H1 (cell line): ENCODE measurements at regions not wholly inside any gene's neighbourhood (a gene's known extent, or its start where the extent isn't known, plus 50 kb on each side); places are given as distances from the start of the nearest gene placed in this dataset.

Experiments
- CTCF ChIA-PET: fragments of 300-600 bp; sonication (Branson Sonifier 250); formaldehyde crosslinking; loops from one replicate; lab custom pipeline; 2021; ENCODE audit not compliant: partially characterized antibody; lab: Charles Lee
- POLR2A ChIA-PET: fragments of 300-600 bp; sonication (Branson Sonifier 250); formaldehyde crosslinking; loops from one replicate; lab custom pipeline; 2021; ENCODE audit warnings: inconsistent platforms; ENCODE audit not compliant: partially characterized antibody; lab: Charles Lee
- DNase-seq, 2 experiments: peaks; one replicate each; pipeline versions ENCODE4 v3.0.0 to v3.0.0-alpha.2; 2010 to 2022; ENCODE audit warnings: low spot score in 2 of 2, low read depth in 1 of 2, mixed read lengths in 1 of 2
- FAIRE-seq: peaks from 2 replicates; lab custom pipeline; 2011; peaks lifted over from hg19 to GRCh38; lab: Jason Lieb, UNC
- H2AFZ ChIP-seq: 2 replicates; pipeline ENCODE4 v1.8.1; 2012; ENCODE audit warnings: low read length, inconsistent platforms
- H2AK5ac ChIP-seq: 2 replicates; pipeline ENCODE4 v1.6.1; 2013; ENCODE audit warnings: low read depth, low read length
- H2BK120ac ChIP-seq: replicated peaks from 2 replicates; pipeline ENCODE3; 2013; ENCODE audit warnings: low read depth, low read length, inconsistent platforms
- H2BK12ac ChIP-seq: 2 replicates; pipeline ENCODE4 v1.6.1; 2013; ENCODE audit warnings: low read depth, low read length
- H2BK15ac ChIP-seq: 2 replicates; pipeline ENCODE4 v1.6.1; 2013; ENCODE audit warnings: low read length
- H2BK20ac ChIP-seq: 2 replicates; pipeline ENCODE4 v1.6.1; 2013; ENCODE audit warnings: low read length
- H2BK5ac ChIP-seq: 2 replicates; pipeline ENCODE4 v1.6.1; 2013; ENCODE audit warnings: low read depth, low read length
- H3K14ac ChIP-seq: 2 replicates; pipeline ENCODE4 v1.6.1; 2013; ENCODE audit warnings: inconsistent platforms; ENCODE audit not compliant: insufficient read length
- H3K18ac ChIP-seq: 2 replicates; pipeline ENCODE4 v1.6.1; 2013; ENCODE audit warnings: low read length; ENCODE audit errors: extremely low read depth
- H3K23ac ChIP-seq: 2 replicates; pipeline ENCODE4 v1.6.1; 2013; ENCODE audit warnings: inconsistent platforms; ENCODE audit not compliant: insufficient read length
- H3K23me2 ChIP-seq: 2 replicates; pipeline ENCODE4 v1.6.1; 2013; ENCODE audit warnings: low read depth, low read length
- H3K27ac ChIP-seq: 2 replicates; pipeline ENCODE4 v1.6.1; 2011; ENCODE audit warnings: low read depth, low read length, inconsistent platforms
- H3K27me3 ChIP-seq, 4 experiments: replicated peaks in 1 of 4; 1 replicate in 1 of 4; 2 replicates in 3 of 4; pipeline versions ENCODE4 v1.6.1 to v1.8.1; 2011 to 2013; ENCODE audit warnings: low read length in 3 of 4, mild to moderate bottlenecking in 3 of 4, inconsistent platforms in 2 of 4, mixed read lengths in 2 of 4, moderate library complexity in 1 of 4; ENCODE audit not compliant: control insufficient read depth in 3 of 4, insufficient read depth in 3 of 4; ENCODE audit errors: extremely low read depth in 1 of 4
- H3K36me3 ChIP-seq, 4 experiments: 2 replicates each; pipeline versions ENCODE4 v1.6.1 to v1.8.1; 2011 to 2013; ENCODE audit warnings: mild to moderate bottlenecking in 4 of 4, low read length in 3 of 4, moderate library complexity in 2 of 4, control low read depth in 1 of 4, inconsistent platforms in 1 of 4; ENCODE audit not compliant: insufficient read depth in 4 of 4, control insufficient read depth in 2 of 4
- H3K4ac ChIP-seq: replicated peaks from 2 replicates; pipeline ENCODE3; 2013; ENCODE audit warnings: low read length, low read depth, mixed read lengths, inconsistent platforms; ENCODE audit not compliant: insufficient read length
- H3K4me1 ChIP-seq, 4 experiments: replicated peaks in 1 of 4; 1 replicate in 1 of 4; 2 replicates in 3 of 4; pipeline versions ENCODE4 v1.6.1 to v1.8.1; 2011 to 2013; ENCODE audit warnings: low read length in 3 of 4, inconsistent platforms in 2 of 4, mixed read lengths in 1 of 4; ENCODE audit not compliant: insufficient read depth in 4 of 4, control insufficient read depth in 3 of 4
- H3K4me2 ChIP-seq, 2 experiments: 2 replicates each; pipeline versions ENCODE4 v1.6.1 to v1.8.1; 2011 to 2013; ENCODE audit warnings: low read depth in 2 of 2, low read length in 2 of 2, control low read depth in 1 of 2, inconsistent platforms in 1 of 2, mild to moderate bottlenecking in 1 of 2; ENCODE audit not compliant: insufficient read depth in 1 of 2
- H3K4me3 ChIP-seq, 4 experiments: fragments of 200-600, 300-600 bp in 1 of 4; sonication (generic), shearing (Covaris generic), sonication (Bioruptor Twin) in 1 of 4; 2 replicates each; pipeline versions ENCODE4 v1.5.1 to v1.8.1; 2011 to 2016; ENCODE audit warnings: low read length in 4 of 4, low read depth in 3 of 4, control low read depth in 2 of 4, inconsistent platforms in 2 of 4, mild to moderate bottlenecking in 2 of 4, mixed read lengths in 1 of 4, moderate library complexity in 1 of 4; ENCODE audit not compliant: insufficient read depth in 2 of 4; ENCODE audit errors: extremely low read depth in 1 of 4
- H3K56ac ChIP-seq: replicated peaks from 2 replicates; pipeline ENCODE3; 2013; ENCODE audit warnings: low read depth, mild to moderate bottlenecking, mixed read lengths, low read length, inconsistent platforms; ENCODE audit not compliant: insufficient read length
- H3K79me1 ChIP-seq: 2 replicates; pipeline ENCODE4 v1.6.1; 2013; ENCODE audit warnings: low read depth, low read length, control low read depth
- H3K79me2 ChIP-seq, 2 experiments: 2 replicates each; pipeline versions ENCODE4 v1.6.1 to v1.8.1; 2012 to 2013; ENCODE audit warnings: low read length in 2 of 2, mild to moderate bottlenecking in 2 of 2, inconsistent platforms in 1 of 2; ENCODE audit not compliant: insufficient read depth in 2 of 2, control insufficient read depth in 1 of 2
- H3K9ac ChIP-seq, 4 experiments: replicated peaks in 1 of 4; 1 replicate in 1 of 4; 2 replicates in 3 of 4; pipeline versions ENCODE4 v1.6.1 to v1.8.1; 2011 to 2013; ENCODE audit warnings: low read depth in 3 of 4, low read length in 3 of 4, control low read depth in 2 of 4, mild to moderate bottlenecking in 2 of 4, moderate library complexity in 2 of 4, inconsistent platforms in 1 of 4; ENCODE audit errors: extremely low read depth in 1 of 4
- H3K9me3 ChIP-seq, 2 experiments: 2 replicates each; pipeline versions ENCODE4 v1.6.1 to v1.8.1; 2012 to 2013; ENCODE audit warnings: mild to moderate bottlenecking in 2 of 2, moderate library complexity in 2 of 2, control low read depth in 1 of 2, inconsistent platforms in 1 of 2, low read depth in 1 of 2, low read length in 1 of 2, mixed read lengths in 1 of 2; ENCODE audit not compliant: insufficient read depth in 2 of 2
- H4K20me1 ChIP-seq, 2 experiments: replicated peaks in 1 of 2; 2 replicates each; pipeline versions ENCODE3 to v1.8.1; 2011 to 2013; ENCODE audit warnings: inconsistent platforms in 2 of 2, low read length in 2 of 2, mild to moderate bottlenecking in 1 of 2; ENCODE audit not compliant: insufficient read depth in 2 of 2, control insufficient read depth in 1 of 2
- H4K5ac ChIP-seq: 2 replicates; pipeline ENCODE4 v1.6.1; 2013; ENCODE audit warnings: low read length, low read depth, mixed read lengths, inconsistent platforms; ENCODE audit not compliant: insufficient read length
- H4K8ac ChIP-seq: 2 replicates; pipeline ENCODE4 v1.8.0; 2013; ENCODE audit warnings: mild to moderate bottlenecking, moderate library complexity, low read length, inconsistent platforms; ENCODE audit not compliant: insufficient read depth; ENCODE audit errors: extremely low read depth
- H4K91ac ChIP-seq: replicated peaks from 2 replicates; pipeline ENCODE3; 2013; ENCODE audit warnings: low read length, mixed read lengths, inconsistent platforms; ENCODE audit not compliant: insufficient read length
- BCL11A ChIP-seq, 2 experiments: IDR thresholded peaks; one replicate each; pipeline ENCODE4 v1.6.1; 2011; ENCODE audit warnings: low read depth in 2 of 2, low read length in 2 of 2, mild to moderate bottlenecking in 2 of 2
- BRCA1 ChIP-seq: IDR thresholded peaks from 2 replicates; pipeline ENCODE4 v1.6.1; 2012; ENCODE audit warnings: low read depth, low read length, improper control_type of control experiment
- CBX8 ChIP-seq: fragments of 300-800, 300-1000 bp; sonication (generic); IDR thresholded peaks from 2 replicates; pipeline ENCODE4 v1.7.1; 2016; ENCODE audit warnings: low read depth, low read length, borderline replicate concordance
- CHD1 ChIP-seq: IDR thresholded peaks from 2 replicates; pipeline ENCODE4 v1.6.1; 2012; ENCODE audit warnings: low read depth, low read length, improper control_type of control experiment
- EGR1 ChIP-seq: IDR thresholded peaks from 2 replicates; pipeline ENCODE4 v1.6.1; 2011; ENCODE audit warnings: low read depth, low read length, borderline replicate concordance
- GABPA ChIP-seq: IDR thresholded peaks from 2 replicates; pipeline ENCODE4 v1.6.1; 2011; ENCODE audit warnings: mild to moderate bottlenecking, low read length, moderate library complexity, borderline replicate concordance; ENCODE audit not compliant: insufficient read depth
- GTF2F1 ChIP-seq: IDR thresholded peaks from 2 replicates; pipeline ENCODE4 v1.6.1; 2012; ENCODE audit warnings: low read depth, low read length, improper control_type of control experiment, borderline replicate concordance
- KDM4A ChIP-seq: IDR thresholded peaks from one replicate; pipeline ENCODE4 v1.7.1; 2012; ENCODE audit warnings: low read depth, mild to moderate bottlenecking, moderate library complexity, low read length, inconsistent platforms; ENCODE audit not compliant: severe bottlenecking
- MAFK ChIP-seq: IDR thresholded peaks from 2 replicates; pipeline ENCODE4 v1.6.1; 2012; ENCODE audit warnings: low read depth, mild to moderate bottlenecking, improper control_type of control experiment, low read length
- NRF1 ChIP-seq: IDR thresholded peaks from 2 replicates; pipeline ENCODE4 v1.6.1; 2011; ENCODE audit warnings: mild to moderate bottlenecking, low read depth, low read length, improper control_type of control experiment
- TBP ChIP-seq: IDR thresholded peaks from 2 replicates; pipeline ENCODE4 v1.6.1; 2011; ENCODE audit warnings: low read depth, low read length, improper control_type of control experiment
- TCF12 ChIP-seq: IDR thresholded peaks from 2 replicates; pipeline ENCODE4 v1.6.1; 2011; ENCODE audit warnings: low read depth, mild to moderate bottlenecking, low read length
- YY1 ChIP-seq: IDR thresholded peaks from 2 replicates; pipeline ENCODE4 v1.6.1; 2011; ENCODE audit warnings: low read depth, mild to moderate bottlenecking, low read length
- WGBS, 2 experiments: shearing (Covaris generic) in 1 of 2; methylation state at CpG; one replicate each; pipeline versions ENCODE4 v1.1.6 to v1.1.7; 2013 to 2015; ENCODE audit warnings: low lambda C conversion rate in 2 of 2, mixed read lengths in 2 of 2, inconsistent platforms in 1 of 2, low coverage in 1 of 2, missing lambda C conversion rate in 1 of 2; ENCODE audit not compliant: insufficient replicate concordance in 2 of 2, insufficient coverage in 1 of 2, insufficient read length in 1 of 2; ENCODE audit errors: extremely low coverage in 1 of 2, missing lambda C conversion rate in 1 of 2; 5-methylcytosine and 5-hydroxymethylcytosine counted together
- TF ChIP-seq, protein P1 (sequence below): IDR thresholded peaks from 2 replicates; pipeline ENCODE4 v1.6.1; 2012; ENCODE audit warnings: inconsistent platforms

DNA sequence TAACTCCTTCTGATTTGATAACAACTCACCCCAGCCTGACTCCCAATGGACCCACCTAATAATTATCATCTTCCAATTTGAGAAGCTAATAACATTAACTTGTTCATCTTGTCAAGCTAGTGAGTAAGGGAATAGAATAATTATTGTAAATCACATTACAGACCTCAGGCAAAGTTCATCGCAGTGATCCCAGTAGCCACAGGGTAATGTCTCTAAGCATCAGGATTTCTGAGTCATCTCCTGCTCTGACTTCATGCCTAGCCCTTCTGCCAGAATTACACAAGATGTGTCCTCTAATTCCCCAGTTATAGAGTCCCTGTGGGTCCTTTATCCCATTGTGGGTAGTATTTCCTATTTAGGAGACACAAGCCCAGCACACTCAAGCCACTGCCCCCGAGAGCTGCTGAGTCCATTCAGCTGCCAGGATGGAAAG is 365.7 kb downstream of the DEPDC1B start:
- Histone ChIP-seq H3K27me3 (no peaks in the 10 kb centered on the region), H3K23me2 (no peaks in the 10 kb centered on the region), H3K14ac (no peak overlapping the region), H2BK20ac (no peak overlapping the region), H3K27ac (no peak overlapping the region), H3K9ac (no peak overlapping the region), H4K5ac (no peak overlapping the region), H4K91ac (no peak overlapping the region), H2BK12ac (no peak overlapping the region), H3K4me3 (no peak overlapping the region), H3K79me2 (no peaks in the 10 kb centered on the region), H3K4me2 (no peak overlapping the region), H3K79me1 (no peaks in the 10 kb centered on the region), H2AFZ (no peak overlapping the region), H3K18ac (no peak overlapping the region), H3K4me1 (no peaks in the 10 kb centered on the region), H2BK15ac (no peak overlapping the region), H3K36me3 (no peaks in the 10 kb centered on the region), H2BK5ac (no peak overlapping the region), H3K9me3 (no peaks in the 10 kb centered on the region), H2AK5ac (no peak overlapping the region), H4K20me1 (no peaks in the 10 kb centered on the region), H3K56ac (no peak overlapping the region), H4K8ac (no peak overlapping the region), H3K4ac (no peak overlapping the region), H2BK120ac (no peak overlapping the region), H3K23ac (no peak overlapping the region)
- CTCF ChIA-PET = interaction anchor here (2.9 kb wide), 1 partner anchor 11 kb away, joined by 14 read pairs; no protein-coding TSS in a partner anchor
- DNase-seq (no peak), FAIRE-seq (no peak)
- 96% methylated on average over 2 of the region's 2 CpGs; no CpG with 5 or more reads in 1 of the 2 experiments for WGBS, 2 experiments
- POLR2A ChIA-PET = no interaction called here
- TF ChIP-seq GABPA (no peak), MAFK (no peak), KDM4A (no peak), CBX8 (no peak), CHD1 (no peak), YY1 (no peak), TBP (no peak), BCL11A (IDR thresholded peaks at IDR 0.05; ENCODE audit: low read depth in 2 of 2, low read length in 2 of 2) (no peak), NRF1 (no peak), BRCA1 (no peak), GTF2F1 (no peak), EGR1 (no peak), TCF12 (no peak)
- TF ChIP-seq, protein P1, sequence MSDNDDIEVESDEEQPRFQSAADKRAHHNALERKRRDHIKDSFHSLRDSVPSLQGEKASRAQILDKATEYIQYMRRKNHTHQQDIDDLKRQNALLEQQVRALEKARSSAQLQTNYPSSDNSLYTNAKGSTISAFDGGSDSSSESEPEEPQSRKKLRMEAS = no peak
